ENCODE measurements at regions not wholly inside any gene's neighbourhood (a gene's known extent, or its start where the extent isn't known, plus 50 kb on each side); places are given as distances from the start of the nearest gene placed in this dataset.

DNA sequence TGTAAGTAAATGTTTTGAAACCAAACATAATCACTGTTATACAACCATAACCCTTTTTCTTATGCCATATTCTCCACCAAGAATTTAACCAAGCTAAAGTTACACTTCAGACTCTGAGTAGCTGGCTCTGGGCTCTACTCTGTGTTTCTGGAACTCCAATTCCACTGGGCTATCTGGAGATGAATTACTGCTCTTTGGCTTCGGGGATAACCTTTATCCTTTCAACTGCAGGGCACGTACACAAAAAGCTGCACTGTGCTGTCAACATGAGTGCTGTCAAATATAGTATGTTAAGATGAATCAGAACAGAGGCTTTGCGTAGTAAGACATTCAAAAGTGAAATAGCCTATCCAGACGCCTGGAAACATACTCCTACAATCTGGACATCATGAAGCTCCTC is 500.6 kb downstream of the LTN1 start:
- Histone ChIP-seq H3K4me3 (no peak overlapping the region), H3K36me3 (no peaks in the 10 kb centered on the region), H3K9me3 (no peaks in the 10 kb centered on the region), H3K27me3 (no peaks in the 10 kb centered on the region), H3K4me1 (no peaks in the 10 kb centered on the region), H3K27ac (no peak overlapping the region)
- WGBS = 90% methylated on average over 4 of the region's 4 CpGs
- TF ChIP-seq EP300 (IDR thresholded peaks at IDR 0.05) = no peak
- no peak for TF ChIP-seq POLR2AphosphoS5 (IDR thresholded peaks at IDR 0.05)
- TF ChIP-seq, protein P1, sequence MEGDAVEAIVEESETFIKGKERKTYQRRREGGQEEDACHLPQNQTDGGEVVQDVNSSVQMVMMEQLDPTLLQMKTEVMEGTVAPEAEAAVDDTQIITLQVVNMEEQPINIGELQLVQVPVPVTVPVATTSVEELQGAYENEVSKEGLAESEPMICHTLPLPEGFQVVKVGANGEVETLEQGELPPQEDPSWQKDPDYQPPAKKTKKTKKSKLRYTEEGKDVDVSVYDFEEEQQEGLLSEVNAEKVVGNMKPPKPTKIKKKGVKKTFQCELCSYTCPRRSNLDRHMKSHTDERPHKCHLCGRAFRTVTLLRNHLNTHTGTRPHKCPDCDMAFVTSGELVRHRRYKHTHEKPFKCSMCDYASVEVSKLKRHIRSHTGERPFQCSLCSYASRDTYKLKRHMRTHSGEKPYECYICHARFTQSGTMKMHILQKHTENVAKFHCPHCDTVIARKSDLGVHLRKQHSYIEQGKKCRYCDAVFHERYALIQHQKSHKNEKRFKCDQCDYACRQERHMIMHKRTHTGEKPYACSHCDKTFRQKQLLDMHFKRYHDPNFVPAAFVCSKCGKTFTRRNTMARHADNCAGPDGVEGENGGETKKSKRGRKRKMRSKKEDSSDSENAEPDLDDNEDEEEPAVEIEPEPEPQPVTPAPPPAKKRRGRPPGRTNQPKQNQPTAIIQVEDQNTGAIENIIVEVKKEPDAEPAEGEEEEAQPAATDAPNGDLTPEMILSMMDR (IDR thresholded peaks at IDR 0.05) = no peak
- TF ChIP-seq POLR2A (IDR thresholded peaks at IDR 0.05) = no peak
- no peak for DNase-seq (ENCODE audit: low spot score in 2 of 2)

DNA sequence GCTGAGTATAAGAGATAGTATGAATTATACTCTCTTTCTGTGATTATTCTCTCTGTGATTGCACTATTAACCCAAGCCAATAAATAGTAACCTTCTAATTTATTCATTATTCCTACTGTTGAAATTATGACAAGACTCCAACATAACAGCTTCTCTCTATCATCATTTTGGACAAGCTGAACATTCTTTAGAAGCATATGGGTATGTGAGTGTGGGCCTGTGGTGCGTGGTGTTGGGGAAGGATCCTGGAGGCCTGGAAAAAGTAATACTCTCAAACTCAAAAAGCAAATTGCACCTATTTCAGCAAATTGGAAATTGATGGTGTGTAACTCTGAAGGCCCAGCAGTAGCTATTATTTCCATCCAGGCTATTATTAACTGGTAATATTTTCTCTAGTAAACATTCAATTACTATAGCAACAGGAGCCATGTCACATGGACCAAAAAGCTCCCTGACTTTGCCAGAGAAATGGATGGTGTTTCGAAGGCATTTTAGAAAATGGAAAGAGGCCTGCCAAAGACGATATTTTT is 502.8 kb downstream of the LTN1 start:
- Histone ChIP-seq H3K27ac (no peak overlapping the region), H3K36me3 (no peaks in the 10 kb centered on the region), H3K9me3 (no peaks in the 10 kb centered on the region), H3K27me3 (no peaks in the 10 kb centered on the region), H3K4me1 (no peaks in the 10 kb centered on the region), H3K4me3 (no peak overlapping the region)
- 69% methylated on average over 3 of the region's 3 CpGs for WGBS
- TF ChIP-seq POLR2AphosphoS5 (IDR thresholded peaks at IDR 0.05) = no peak
- TF ChIP-seq, protein P1 (IDR thresholded peaks at IDR 0.05) = no peak
- no peak for TF ChIP-seq POLR2A (IDR thresholded peaks at IDR 0.05)
- no peak for TF ChIP-seq EP300 (IDR thresholded peaks at IDR 0.05)
- no peak for DNase-seq (ENCODE audit: low spot score in 2 of 2)

DNA sequence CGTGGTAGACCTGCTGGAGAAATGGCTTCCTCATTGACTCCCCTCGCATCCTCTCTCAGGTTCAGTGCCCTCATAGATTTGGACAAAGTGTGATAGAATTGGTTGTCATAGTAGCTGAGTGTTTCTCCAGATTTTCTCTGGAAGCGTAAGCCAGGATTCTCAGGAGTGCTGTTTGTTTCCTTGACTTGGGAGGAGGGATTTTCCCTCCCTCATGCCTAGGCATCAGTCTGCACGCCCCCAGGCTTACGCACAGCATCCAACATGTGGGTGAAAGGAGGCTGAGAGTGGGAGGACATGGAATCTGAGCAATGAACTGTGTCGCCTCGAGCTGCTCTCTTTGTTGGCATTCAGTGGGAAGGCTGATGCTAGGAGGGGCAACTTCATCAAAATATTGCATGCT is 503.5 kb downstream of the LTN1 start:
- H3K4me3 ChIP-seq = no peak overlapping the region
- WGBS = 63% methylated on average over 7 of the region's 7 CpGs
- no peaks in the 10 kb centered on the region for H3K36me3 ChIP-seq
- H3K27me3 ChIP-seq = no peaks in the 10 kb centered on the region
- TF ChIP-seq POLR2A (IDR thresholded peaks at IDR 0.05) (no peak), POLR2AphosphoS5 (IDR thresholded peaks at IDR 0.05) (no peak), EP300 (IDR thresholded peaks at IDR 0.05) (no peak)
- TF ChIP-seq, protein P1 (IDR thresholded peaks at IDR 0.05) = no peak
- peak overlapping the region; percentile 79 for H3K27ac ChIP-seq
- H3K9me3 ChIP-seq = no peaks in the 10 kb centered on the region
- H3K4me1 ChIP-seq = no peaks in the 10 kb centered on the region
- DNase-seq (ENCODE audit: low spot score in 2 of 2) = no peak

GRCh38 chr21:28487455-28488070 is 505.1 kb downstream of the LTN1 start:
- H3K27ac ChIP-seq = peak overlapping the region; percentile 87
- H3K4me1 ChIP-seq = peaks cover 3% of the 10 kb centered on the region
- no peaks in the 10 kb centered on the region for H3K27me3 ChIP-seq
- H3K36me3 ChIP-seq = no peaks in the 10 kb centered on the region
- WGBS = 81% methylated on average over 9 of the region's 9 CpGs
- no peak overlapping the region for H3K4me3 ChIP-seq
- no peak for DNase-seq (ENCODE audit: low spot score in 2 of 2)
- TF ChIP-seq POLR2A (IDR thresholded peaks at IDR 0.05) = no peak
- peak in 2 of 3 donors; percentile 67 to 68 for TF ChIP-seq POLR2AphosphoS5 (IDR thresholded peaks at IDR 0.05)
- TF ChIP-seq EP300 (IDR thresholded peaks at IDR 0.05) = no peak
- TF ChIP-seq, protein P1 (IDR thresholded peaks at IDR 0.05) = no peak
- no peaks in the 10 kb centered on the region for H3K9me3 ChIP-seq

GRCh38 chr21:28485301-28486022 is 507.2 kb downstream of the LTN1 start:
- H3K27ac ChIP-seq = peak overlapping the region; percentile 87
- no peaks in the 10 kb centered on the region for H3K27me3 ChIP-seq
- H3K4me1 ChIP-seq = peaks cover 5% of the 10 kb centered on the region
- no peaks in the 10 kb centered on the region for H3K9me3 ChIP-seq
- no peak for TF ChIP-seq POLR2AphosphoS5 (IDR thresholded peaks at IDR 0.05)
- no peak for TF ChIP-seq EP300 (IDR thresholded peaks at IDR 0.05)
- TF ChIP-seq POLR2A (IDR thresholded peaks at IDR 0.05) = no peak
- TF ChIP-seq, protein P1 (IDR thresholded peaks at IDR 0.05) = no peak
- DNase-seq (ENCODE audit: low spot score in 2 of 2) = no peak
- WGBS = 78% methylated on average over 4 of the region's 4 CpGs
- H3K4me3 ChIP-seq = no peak overlapping the region
- H3K36me3 ChIP-seq = no peaks in the 10 kb centered on the region

Data from suprapubic skin (tissue), 4 donors.